KOPT-K1 (cell line): ENCODE measurements at regions not wholly inside any gene's neighbourhood (a gene's known extent, or its start where the extent isn't known, plus 50 kb on each side); places are given as distances from the start of the nearest gene placed in this dataset.

Source experiments
- H3K27ac ChIP-seq: fragments of 200-600 bp; sonication (generic); 2 replicates; pipeline ENCODE4 v1.5.1; 2016; ENCODE audit warnings: antibody characterized with exemption, mild to moderate bottlenecking, low read depth, low read length; ENCODE audit not compliant: poor library complexity, severe bottlenecking
- H3K36me3 ChIP-seq: fragments of 200-600 bp; sonication (generic); 2 replicates; pipeline ENCODE4 v1.5.1; 2017; ENCODE audit warnings: antibody characterized with exemption, mild to moderate bottlenecking, low read length, moderate library complexity; ENCODE audit not compliant: insufficient read depth
- H3K9me3 ChIP-seq: fragments of 200-600 bp; sonication (generic); 2 replicates; pipeline ENCODE4 v1.5.1; 2017; ENCODE audit warnings: antibody characterized with exemption, low read length, mild to moderate bottlenecking; ENCODE audit not compliant: insufficient read depth, poor library complexity, severe bottlenecking

DNA sequence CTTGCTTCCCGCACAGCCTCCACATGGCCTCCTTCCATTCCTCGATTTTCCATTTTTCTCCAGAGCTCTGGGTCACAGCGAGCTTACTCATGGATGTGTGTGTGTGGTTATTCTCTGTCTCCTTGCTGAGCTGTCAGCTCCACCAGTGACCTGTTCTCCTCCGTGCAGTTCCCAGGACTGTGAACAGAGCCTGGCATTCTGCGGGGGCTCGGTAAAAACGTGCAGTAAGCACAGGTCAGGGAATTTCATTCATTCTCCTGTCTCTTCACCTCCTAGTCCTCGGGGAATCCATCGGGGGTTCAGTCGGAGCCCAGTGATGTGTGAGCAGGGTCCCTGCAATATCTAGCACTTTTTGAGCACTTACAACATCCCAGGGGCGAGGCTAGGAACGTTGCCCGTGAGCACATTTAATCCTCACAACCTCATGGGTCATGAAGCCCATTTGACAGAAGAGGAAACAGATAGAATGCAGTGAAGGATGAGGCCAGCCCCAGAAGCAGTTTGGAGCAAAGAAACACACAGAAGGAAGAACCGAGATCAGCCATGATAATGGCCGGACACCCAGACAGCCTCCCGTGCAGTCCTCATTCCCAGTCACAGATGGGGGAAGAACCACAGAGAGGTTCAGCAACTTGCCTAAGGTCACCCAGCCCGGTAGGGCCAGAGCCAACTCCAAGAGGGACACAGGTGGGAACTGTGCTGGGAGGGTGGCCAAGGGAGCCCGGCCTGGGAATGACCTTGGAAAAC lies 183.2 kb upstream of the GSE1 start:
- no peaks in the 10 kb centered on the region for H3K36me3 ChIP-seq
- H3K9me3 ChIP-seq = no peaks in the 10 kb centered on the region
- no peak overlapping the region for H3K27ac ChIP-seq

DNA sequence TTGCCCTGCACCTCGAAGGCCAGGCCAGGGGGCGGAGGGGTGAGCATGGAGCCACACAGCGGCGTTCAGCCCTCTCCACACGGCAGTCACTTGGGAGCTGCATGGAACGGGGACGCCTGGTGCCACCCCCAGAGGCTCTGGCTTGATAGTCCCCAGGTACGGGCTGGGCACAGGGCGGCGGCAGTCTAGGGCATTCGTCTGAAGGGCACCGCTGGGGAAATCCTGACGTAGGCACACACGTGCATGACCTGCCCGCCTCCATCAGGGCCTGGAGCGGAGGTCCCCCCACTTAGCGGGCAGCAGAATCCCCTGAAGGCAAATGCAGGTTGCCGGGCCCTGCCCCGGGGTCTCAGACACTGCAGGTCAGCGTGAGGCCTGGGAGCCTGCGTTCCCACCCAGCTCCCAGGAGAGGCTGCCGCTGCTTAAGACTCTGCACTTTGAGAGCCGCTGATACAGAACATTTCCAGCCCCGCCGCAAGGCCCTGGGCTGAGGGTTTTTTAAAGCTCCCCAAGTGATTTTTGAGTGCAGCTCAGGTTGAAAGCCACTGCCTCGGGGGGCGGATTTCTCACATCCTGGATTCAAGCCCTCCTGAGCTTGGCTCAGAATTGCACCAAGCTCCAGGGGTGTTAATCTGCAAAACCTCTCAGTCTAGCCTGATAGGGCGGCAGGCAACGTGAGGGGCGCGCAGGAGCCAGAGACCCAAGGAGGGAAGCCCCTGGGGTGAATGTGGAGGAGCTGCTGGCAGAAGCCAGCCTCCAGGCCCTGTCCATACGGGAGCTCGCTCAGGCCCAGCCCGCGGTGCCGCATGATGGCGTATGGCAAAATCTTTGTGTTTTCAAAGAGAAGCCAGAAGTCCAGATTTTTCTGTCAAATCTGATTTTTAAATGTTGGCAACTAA lies 182.3 kb upstream of the GSE1 start:
- Histone ChIP-seq H3K27ac (no peak overlapping the region), H3K36me3 (no peaks in the 10 kb centered on the region), H3K9me3 (no peaks in the 10 kb centered on the region)

DNA sequence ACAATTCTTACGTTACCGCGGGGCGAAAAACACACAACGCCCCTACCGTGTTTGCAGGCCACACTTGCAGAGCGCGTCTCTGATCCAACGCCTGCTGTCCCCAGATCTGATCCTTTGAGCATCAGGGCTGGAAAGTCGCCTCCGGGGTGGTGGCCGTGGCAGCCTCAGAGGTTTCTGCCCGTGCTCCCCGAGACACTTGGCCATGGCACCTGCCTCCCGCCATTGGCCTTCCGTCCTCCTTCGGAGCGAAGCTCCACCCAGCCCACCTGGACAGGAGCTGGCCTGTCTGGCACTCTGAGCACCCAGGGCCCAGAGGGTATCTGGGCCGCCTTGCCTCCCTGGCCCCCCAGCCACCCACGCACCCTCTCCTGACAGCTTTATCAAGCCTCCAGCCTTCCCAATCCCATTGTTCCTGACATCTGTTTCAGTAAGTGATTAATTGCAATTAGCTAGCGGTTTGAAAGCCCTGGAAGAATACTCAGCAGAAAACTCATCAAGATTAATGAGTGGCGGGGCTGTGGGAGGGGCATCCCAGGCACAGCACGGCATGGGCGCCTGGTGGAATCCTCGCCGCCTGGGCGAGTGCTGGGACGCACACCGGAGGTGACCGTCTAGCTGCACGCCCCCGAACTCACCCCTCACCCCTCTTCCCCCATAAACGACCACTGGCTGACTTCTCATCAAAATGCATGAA lies 181.5 kb upstream of the GSE1 start:
- Histone ChIP-seq H3K36me3 (no peaks in the 10 kb centered on the region), H3K27ac (no peak overlapping the region), H3K9me3 (no peaks in the 10 kb centered on the region)

DNA sequence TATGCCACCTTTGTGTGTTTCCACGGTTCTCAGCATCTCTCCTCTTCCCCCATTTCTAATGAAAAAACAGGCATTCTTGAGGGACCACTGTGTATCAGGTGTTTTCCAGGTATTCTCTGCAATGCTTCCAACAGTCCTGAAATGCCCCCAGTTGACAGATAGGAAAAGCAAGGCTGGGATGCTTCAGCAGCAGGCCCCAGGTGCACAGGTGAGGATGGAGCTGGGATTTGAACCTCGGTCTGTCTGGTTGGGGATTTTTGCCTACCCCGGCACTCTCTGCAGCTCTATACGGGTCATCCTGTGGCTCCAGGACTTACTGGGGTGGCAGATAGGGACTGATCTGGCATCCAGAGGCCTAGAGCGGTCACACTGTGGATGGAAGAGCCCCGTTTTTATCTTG lies 180.5 kb upstream of the GSE1 start:
- no peak overlapping the region for H3K27ac ChIP-seq
- no peaks in the 10 kb centered on the region for H3K36me3 ChIP-seq
- no peaks in the 10 kb centered on the region for H3K9me3 ChIP-seq

DNA sequence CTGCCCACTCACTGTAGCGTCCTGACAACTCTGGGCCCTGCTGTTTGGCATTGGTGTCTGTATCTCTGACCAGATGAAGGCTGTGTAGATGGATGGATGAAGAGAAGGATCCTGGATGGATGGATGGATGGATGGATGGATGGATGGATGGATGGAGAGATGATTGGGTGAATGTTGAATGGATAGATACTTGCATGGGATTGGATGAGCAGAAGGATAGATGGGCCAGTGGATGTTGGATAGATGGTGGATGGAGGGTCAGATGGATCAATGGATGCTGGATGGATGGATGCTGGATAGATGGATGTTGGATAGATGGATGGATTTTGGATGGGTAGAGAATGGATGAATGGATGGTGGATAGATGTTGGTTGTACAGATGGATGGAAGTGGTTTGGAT lies 179.6 kb upstream of the GSE1 start:
- Histone ChIP-seq H3K36me3 (no peaks in the 10 kb centered on the region), H3K9me3 (no peaks in the 10 kb centered on the region), H3K27ac (no peak overlapping the region)

DNA sequence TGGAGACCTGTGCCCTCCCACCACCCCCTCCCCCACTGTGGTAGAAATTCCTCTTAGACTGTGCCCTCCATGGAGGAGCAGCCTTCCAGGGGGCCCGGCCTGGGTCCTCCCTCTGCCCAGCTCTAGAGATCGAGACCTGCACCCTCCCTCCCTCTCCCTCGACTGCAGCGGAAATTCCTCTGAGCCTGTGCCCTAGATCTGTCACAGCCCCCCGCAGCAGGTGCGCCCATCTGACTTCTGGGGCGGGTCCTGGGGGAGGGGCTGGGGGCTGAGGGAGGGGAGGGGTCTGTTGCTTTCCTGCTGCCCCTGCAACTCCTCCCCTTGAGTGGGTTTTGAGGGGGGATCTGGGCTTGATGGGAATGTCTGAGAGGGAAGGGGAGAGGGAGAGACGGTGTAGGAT lies 177.8 kb upstream of the GSE1 start:
- peak overlapping the region; percentile 59 for H3K27ac ChIP-seq
- H3K9me3 ChIP-seq = no peaks in the 10 kb centered on the region
- no peaks in the 10 kb centered on the region for H3K36me3 ChIP-seq

DNA sequence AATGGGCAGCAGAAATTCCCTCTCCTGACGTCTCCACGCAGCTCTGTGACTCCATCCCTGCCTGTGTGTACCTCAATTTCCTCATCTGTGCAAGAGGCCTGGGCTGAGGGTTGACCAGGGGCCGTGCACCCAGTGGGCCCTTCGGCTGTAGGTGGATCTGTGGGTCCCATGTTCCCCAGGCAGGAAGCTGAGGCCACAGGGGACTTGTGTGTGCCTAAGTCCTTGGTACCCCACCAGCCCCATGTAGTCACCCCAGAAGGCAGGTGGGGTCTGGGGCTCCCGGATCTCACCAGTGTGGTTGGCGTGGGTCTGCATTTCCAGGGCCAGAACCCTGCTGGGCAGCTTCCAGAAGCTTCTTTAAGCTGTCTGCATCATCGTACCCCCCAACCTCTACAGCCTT lies 177.4 kb upstream of the GSE1 start:
- Histone ChIP-seq H3K36me3 (no peaks in the 10 kb centered on the region), H3K27ac (peak overlapping the region; percentile 59), H3K9me3 (no peaks in the 10 kb centered on the region)

DNA sequence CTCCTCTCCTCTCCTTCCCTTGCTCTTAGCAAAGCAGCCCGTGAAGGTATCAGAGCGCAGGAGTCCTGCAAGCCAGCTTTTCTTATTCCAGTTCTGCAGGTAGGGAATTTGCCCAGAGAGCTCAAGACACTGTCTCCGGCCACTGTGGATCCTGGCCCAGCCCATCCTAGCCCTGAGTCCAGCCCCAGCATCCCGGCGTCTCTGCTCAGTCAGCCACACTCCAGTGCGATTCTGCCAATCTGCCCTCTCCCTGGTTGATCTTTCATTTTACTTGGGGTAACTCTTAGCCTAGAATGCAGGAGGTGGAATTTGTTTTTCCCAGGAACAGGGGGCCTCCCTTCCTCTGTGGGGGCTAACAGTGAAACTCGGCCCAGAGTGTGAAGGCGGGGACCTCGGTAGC lies 176.9 kb upstream of the GSE1 start:
- peak overlapping the region; percentile 59 for H3K27ac ChIP-seq

DNA sequence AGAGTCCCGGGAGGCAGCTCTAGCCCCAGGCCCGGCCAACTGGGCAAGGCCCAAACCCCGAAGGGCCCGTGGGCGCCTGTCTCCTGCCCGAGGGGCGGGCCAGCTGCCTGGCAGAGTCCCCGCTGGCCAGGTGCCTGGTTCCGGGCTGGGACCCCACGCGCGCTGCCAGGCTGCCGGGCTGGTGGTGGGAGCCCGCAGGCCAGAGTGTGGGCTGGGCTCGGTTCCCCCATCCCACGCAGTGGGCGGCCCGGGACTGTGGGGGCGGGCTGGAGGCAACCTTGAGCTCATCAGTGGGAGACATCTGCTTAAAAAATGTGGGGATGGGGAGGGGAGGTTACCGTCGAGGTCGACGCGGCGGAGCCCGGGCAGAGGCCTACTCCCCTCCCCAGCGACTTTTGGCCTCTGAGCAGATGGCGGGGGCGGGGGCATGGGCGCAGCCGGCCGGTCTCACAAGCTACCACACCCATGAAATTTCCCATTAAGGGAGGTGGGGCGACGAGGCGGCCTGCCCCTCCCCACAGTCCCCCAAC lies 176.4 kb upstream of the GSE1 start:
- H3K27ac ChIP-seq = no peak overlapping the region
- H3K9me3 ChIP-seq = no peaks in the 10 kb centered on the region
- no peaks in the 10 kb centered on the region for H3K36me3 ChIP-seq

More for the DNA sequence above, 176.9 kb upstream of the GSE1 start:
- no peaks in the 10 kb centered on the region for H3K9me3 ChIP-seq
- H3K36me3 ChIP-seq = no peaks in the 10 kb centered on the region

DNA sequence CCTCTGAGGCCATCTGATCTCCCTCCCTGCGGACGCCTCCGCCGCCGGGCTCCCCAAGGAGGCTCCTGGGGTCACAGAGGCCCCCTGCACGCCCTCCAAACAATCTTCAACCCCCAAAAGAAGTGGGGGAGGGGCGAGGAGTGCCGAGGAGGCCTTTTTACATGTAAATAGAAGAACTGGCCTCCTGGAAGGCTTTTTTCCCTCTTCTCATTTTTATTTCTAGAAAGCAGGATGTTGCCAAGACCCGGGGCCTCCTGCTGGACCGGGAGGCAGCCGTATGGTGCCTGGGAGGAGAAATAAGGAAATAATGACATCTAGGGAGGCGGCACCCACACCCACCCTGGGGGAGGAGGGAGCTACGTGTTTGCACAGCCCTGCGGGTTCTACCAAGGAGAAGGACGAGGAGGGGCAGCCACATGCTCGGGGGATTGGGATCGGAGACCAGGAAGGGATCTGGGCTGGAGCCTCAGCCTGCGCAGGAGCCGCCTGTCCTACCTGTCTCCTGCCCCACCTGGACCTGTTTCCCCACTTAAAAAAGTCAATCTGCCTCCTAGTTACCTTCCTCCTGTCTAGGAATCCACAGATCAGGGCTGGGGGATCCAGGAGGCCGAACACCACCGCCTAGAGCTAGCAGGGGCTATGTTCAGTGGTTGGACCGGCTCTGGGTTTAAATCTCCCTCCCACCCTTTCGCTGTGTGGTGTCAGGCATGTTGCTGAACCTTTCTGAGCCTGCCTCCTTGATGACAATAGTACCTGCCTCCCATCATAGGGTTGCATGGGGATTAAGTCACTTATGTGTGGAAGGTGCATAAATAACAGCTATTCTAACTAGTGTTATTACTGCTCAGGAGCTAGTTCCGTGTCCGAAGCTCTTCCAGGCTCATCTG lies 175.7 kb upstream of the GSE1 start:
- Histone ChIP-seq H3K36me3 (no peaks in the 10 kb centered on the region), H3K27ac (no peak overlapping the region), H3K9me3 (no peaks in the 10 kb centered on the region)

DNA sequence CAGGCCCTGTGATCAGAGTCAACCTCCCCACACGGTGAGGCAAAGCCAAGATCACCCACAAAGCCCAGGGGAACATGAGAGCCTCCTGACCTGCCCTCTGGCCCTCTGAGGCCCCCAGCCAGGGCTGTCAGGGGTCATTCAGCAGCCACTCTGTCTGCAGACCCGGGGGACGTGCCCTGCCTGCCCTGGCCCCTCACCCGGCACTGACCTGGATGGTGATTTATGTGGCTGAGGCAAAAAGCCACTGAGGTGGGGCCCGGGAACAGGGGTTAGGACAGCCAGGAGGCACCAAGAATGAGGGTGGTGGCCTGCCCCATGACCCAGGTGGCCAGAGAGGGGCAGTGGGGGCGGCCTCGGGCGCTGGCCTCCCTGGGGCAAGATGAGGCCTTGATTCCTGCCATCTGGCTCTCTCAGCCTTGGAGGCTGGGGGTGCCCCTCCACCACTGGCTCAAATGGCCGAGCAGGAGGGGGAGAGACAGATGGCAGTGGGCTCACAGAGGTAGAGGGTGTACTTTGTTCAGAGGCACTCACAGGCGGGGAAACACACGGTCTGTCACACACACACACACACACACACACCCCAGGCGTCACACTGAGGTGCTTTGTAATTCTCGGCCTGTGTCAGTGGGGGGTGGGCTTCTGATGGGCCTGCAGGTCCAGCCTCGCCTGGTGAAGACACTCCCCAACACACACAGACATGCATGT lies 174.0 kb upstream of the GSE1 start:
- Histone ChIP-seq H3K36me3 (no peaks in the 10 kb centered on the region), H3K9me3 (no peaks in the 10 kb centered on the region), H3K27ac (no peak overlapping the region)

DNA sequence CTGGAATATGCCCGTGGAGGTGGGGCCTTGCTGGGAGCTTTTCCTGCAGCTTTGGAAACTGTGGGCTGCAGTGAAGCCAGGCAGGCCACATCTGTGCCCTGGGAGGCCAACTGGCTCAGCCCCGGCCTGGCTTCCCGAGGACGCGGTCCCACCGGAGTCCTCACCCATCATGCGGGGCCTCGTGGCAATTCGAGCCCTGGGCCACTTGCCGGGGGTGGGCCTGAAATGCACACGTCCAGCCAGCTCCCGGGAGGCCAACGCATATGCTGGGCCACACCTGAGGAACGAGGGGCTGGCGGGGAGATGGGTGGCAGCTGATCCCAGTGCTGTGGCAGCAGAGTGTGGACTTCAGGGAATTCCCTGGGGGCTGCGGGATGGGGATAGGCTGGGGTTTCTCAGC lies 172.4 kb upstream of the GSE1 start:
- Histone ChIP-seq H3K9me3 (no peaks in the 10 kb centered on the region), H3K27ac (no peak overlapping the region), H3K36me3 (no peaks in the 10 kb centered on the region)

DNA sequence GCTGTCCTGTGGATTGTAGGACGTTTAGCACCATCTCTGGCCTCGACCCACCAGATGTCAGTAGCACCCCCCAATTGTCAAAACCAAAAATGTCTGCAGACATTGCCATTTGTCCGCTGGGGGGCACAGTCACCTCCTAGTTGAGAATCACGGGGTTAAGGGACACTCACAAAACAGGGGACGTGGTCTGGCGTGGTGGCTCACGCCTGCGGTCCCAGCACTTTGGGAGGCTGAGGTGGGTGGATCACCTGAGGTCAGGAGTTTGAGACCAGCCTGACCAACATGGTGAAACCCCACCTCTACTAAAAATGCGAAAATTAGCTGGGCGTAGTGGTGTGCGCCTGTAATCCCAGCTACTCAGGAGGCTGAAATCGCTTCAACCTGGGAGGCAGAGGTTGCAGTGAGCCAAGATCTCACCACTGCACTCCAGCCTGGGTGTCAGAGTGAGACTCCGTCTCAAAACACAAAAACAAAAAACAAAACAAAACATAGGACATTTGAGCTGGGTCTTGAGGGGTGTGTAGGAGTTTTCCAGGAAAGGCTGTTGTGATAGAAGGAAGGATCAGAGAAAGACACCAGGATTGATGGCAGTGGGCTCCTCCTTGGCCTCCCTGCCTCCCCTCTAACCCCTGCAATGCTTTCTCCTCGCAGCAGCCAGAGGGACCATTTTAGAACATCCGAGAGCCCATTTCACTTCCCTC lies 171.8 kb upstream of the GSE1 start:
- no peaks in the 10 kb centered on the region for H3K9me3 ChIP-seq
- H3K36me3 ChIP-seq = no peaks in the 10 kb centered on the region
- no peak overlapping the region for H3K27ac ChIP-seq
